Spleen (tissue), 11 donors: ENCODE measurements at regions not wholly inside any gene's neighbourhood (a gene's known extent, or its start where the extent isn't known, plus 50 kb on each side); places are given as distances from the start of the nearest gene placed in this dataset.

Experiments used
- DNase-seq: peaks from one replicate; pipeline ENCODE4 v3.0.0-alpha.2; 2020
- H3K27ac ChIP-seq, 8 donors: fragments of 200-600 bp; sonication (generic) in 7 of 8; 1 replicate in 4 of 8; 2 replicates in 4 of 8; pipeline versions ENCODE4 v1.5.0 to v1.8.0; 2016 to 2021; ENCODE audit warnings: inconsistent platforms in 4 of 8, mild to moderate bottlenecking in 4 of 8, moderate library complexity in 1 of 8
- H3K27me3 ChIP-seq, 7 donors: fragments of 200-600 bp; sonication (generic) in 6 of 7; replicated peaks in 1 of 7; 1 replicate in 4 of 7; 2 replicates in 3 of 7; pipeline versions ENCODE4 v1.5.0 to v1.8.0; 2016 to 2021; ENCODE audit warnings: inconsistent platforms in 3 of 7, mild to moderate bottlenecking in 1 of 7
- H3K36me3 ChIP-seq, 6 donors: fragments of 200-600 bp; sonication (generic) in 5 of 6; 1 replicate in 4 of 6; 2 replicates in 2 of 6; pipeline versions ENCODE4 v1.5.0 to v1.8.0; 2016 to 2021; ENCODE audit warnings: inconsistent platforms in 2 of 6
- H3K4me1 ChIP-seq, 6 donors: fragments of 200-600 bp; sonication (generic) in 5 of 6; 1 replicate in 3 of 6; 2 replicates in 3 of 6; pipeline versions ENCODE4 v1.5.0 to v1.8.0; 2016 to 2021; ENCODE audit warnings: inconsistent platforms in 3 of 6
- H3K4me3 ChIP-seq, 8 donors: fragments of 200-600 bp; sonication (generic) in 7 of 8; 1 replicate in 4 of 8; 2 replicates in 4 of 8; pipeline versions ENCODE4 v1.5.0 to v1.8.0; 2016 to 2021; ENCODE audit warnings: inconsistent platforms in 4 of 8, mild to moderate bottlenecking in 4 of 8, moderate library complexity in 2 of 8
- H3K9me3 ChIP-seq, 8 donors: fragments of 200-600 bp; sonication (generic) in 7 of 8; 1 replicate in 4 of 8; 2 replicates in 4 of 8; pipeline versions ENCODE4 v1.5.0 to v1.8.0; 2016 to 2021; ENCODE audit warnings: inconsistent platforms in 4 of 8
- POLR2A ChIP-seq, 3 donors: fragments of 450-650 bp; IDR thresholded peaks; one replicate each; pipeline ENCODE4 v1.5.1; 2017; ENCODE audit warnings: antibody characterized with exemption in 3 of 3, mild to moderate bottlenecking in 1 of 3
- POLR2AphosphoS5 ChIP-seq, 3 donors: sonication (generic); formaldehyde crosslinking; IDR thresholded peaks; one replicate each; pipeline ENCODE4 v1.5.1; 2017; ENCODE audit warnings: antibody characterized with exemption in 3 of 3
- whole genome bisulfite sequencing, 5 donors: extraction: QIAGEN DNeasy Blood & Tissue Kit in 3 of 5; methylation state at CpG; one replicate each; pipeline versions ENCODE4 v1.1.5 to v1.1.7; 2013 to 2018; 5-methylcytosine and 5-hydroxymethylcytosine counted together
- intact Hi-C: fragments of 100-400 bp; cut with DNase I; formaldehyde crosslinking; loops from one replicate; pipeline ENCODE4 v1.15.0; 2023; ENCODE audit warnings: low total_unique reads
- TF ChIP-seq, protein P1 (sequence below), 11 experiments: fragments of 200-600 bp in 7 of 11; fragments of 450-650 bp in 4 of 11; sonication (generic) in 4 of 11; IDR thresholded peaks in 8 of 11; conservative IDR thresholded peaks in 3 of 11; 1 replicate in 7 of 11; 2 replicates in 4 of 11; pipeline versions ENCODE4 v1.4.0 to v1.8.0; 2016 to 2021; ENCODE audit warnings: antibody characterized with exemption in 11 of 11, inconsistent platforms in 4 of 11, mild to moderate bottlenecking in 1 of 11
- donor health status: healthy with polysubstance abuse.
- donor health status: DM: no; HTN: no; CAD: no; lungs with moderate emphysema.
- donor health status: DM: no; HTN: no; CAD: no.
- donor health status: Bipolar disorder and iron deficiency.
- donor health status: healthy.
- donor health status: DM: no; HTN: no; CAD: no.
- donor health status: DM: yes; HTN: yes; CAD: no.

DNA sequence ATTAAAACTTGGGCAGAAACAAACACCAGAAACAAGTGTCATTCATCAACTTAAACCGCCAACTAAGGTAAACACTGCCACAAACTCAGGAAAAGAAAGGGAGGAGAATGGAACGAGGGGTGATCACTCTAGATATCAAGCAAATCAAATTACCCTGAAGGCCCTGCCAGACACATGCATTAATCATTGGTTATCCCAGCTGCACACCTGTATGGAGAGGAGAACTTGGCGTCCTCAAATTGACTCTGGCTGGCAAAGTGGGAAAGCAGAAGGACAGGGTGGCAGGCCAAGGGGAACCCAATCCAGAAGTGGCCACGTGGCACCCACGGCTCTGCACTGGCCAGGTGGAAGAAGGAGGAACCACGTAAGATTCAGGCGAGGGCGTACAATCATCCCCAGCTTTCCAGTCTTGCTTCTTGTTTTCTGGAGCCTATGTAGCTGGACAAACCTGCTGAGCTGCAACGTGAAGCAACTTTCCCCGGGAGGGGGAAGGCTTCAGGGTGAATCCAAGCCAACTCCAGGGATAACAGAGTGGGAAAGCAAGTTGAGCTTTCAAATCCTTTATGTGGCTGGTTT, 156.2 kb upstream of the JARID2 start:
- peak overlapping the region in 2 of 8 donors; percentile 69 to 85 for H3K27ac ChIP-seq

GRCh38 chr6:15090145-15090579, 155.7 kb upstream of the JARID2 start:
- H3K27me3 ChIP-seq: no peaks in the 10 kb centered on the region
- H3K4me1 ChIP-seq: peaks cover 0 to 55% (median 16%) of the 10 kb centered on the region in 6 donors
- peak overlapping the region in 2 of 8 donors; percentile 69 to 85 for H3K27ac ChIP-seq
- TF ChIP-seq POLR2A (IDR thresholded peaks at IDR 0.05) (no peak), POLR2AphosphoS5 (IDR thresholded peaks at IDR 0.05) (no peak)
- TF ChIP-seq, protein P1, sequence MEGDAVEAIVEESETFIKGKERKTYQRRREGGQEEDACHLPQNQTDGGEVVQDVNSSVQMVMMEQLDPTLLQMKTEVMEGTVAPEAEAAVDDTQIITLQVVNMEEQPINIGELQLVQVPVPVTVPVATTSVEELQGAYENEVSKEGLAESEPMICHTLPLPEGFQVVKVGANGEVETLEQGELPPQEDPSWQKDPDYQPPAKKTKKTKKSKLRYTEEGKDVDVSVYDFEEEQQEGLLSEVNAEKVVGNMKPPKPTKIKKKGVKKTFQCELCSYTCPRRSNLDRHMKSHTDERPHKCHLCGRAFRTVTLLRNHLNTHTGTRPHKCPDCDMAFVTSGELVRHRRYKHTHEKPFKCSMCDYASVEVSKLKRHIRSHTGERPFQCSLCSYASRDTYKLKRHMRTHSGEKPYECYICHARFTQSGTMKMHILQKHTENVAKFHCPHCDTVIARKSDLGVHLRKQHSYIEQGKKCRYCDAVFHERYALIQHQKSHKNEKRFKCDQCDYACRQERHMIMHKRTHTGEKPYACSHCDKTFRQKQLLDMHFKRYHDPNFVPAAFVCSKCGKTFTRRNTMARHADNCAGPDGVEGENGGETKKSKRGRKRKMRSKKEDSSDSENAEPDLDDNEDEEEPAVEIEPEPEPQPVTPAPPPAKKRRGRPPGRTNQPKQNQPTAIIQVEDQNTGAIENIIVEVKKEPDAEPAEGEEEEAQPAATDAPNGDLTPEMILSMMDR (IDR thresholded peaks at IDR 0.05 in 8 of 11, conservative IDR thresholded peaks at IDR 0.05 in 3 of 11): no peak
- intact Hi-C loops: no loop called here
- no peaks in the 10 kb centered on the region for H3K36me3 ChIP-seq
- H3K9me3 ChIP-seq: no peaks in the 10 kb centered on the region
- DNase-seq: no peak
- H3K4me3 ChIP-seq: no peak overlapping the region
- WGBS, 5 donors: 58 to 71% (median 63%) methylated on average over 7 of the region's 7 CpGs

More for the DNA sequence above, 156.2 kb upstream of the JARID2 start:
- intact Hi-C loops: no loop called here
- WGBS, 5 donors: 52 to 75% (median 72%) methylated on average over 10 of the region's 10 CpGs
- Histone ChIP-seq H3K4me1 (peaks cover 0 to 60% (median 16%) of the 10 kb centered on the region in 6 donors), H3K27me3 (no peaks in the 10 kb centered on the region), H3K9me3 (no peaks in the 10 kb centered on the region), H3K4me3 (no peak overlapping the region), H3K36me3 (no peaks in the 10 kb centered on the region)
- TF ChIP-seq POLR2A (IDR thresholded peaks at IDR 0.05) (no peak), POLR2AphosphoS5 (IDR thresholded peaks at IDR 0.05) (no peak)
- TF ChIP-seq, protein P1 (IDR thresholded peaks at IDR 0.05 in 8 of 11, conservative IDR thresholded peaks at IDR 0.05 in 3 of 11): no peak
- peak; percentile 81 for DNase-seq

DNA sequence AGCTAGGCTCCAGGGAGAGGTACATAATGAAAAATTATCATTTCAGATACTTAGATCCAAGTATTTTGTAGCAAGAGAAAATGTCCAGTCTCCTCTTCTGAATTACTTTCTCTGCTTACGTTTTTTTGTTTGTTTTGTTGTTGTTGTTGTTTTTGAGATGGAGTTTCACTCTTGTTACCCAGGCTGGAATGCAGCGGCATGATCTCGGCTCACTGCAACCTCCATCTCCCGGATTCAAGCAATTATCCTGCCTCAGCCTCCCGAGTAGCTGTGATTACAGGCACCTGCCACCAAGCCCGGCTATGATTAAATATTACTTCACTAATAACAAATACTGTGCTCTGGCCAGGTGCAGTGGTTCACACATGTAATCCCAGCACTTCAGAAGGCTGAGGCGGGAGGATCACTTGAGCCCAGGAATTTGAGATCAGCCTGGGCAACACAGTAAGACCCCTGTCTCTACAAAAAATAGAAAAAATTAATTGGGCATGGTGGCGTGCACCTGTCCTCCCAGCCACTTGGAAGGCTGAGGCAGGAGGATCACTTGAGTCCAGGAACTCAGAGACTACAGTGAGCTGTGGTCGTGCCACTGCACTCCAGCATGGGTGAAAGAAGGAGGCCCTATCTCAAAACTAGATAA, 155.0 kb upstream of the JARID2 start:
- intact Hi-C loops: no loop called here
- Histone ChIP-seq H3K27ac (peak overlapping the region in 5 of 8 donors; percentile 64 to 85 (median 69)), H3K9me3 (no peaks in the 10 kb centered on the region), H3K4me3 (no peak overlapping the region), H3K36me3 (no peaks in the 10 kb centered on the region), H3K4me1 (peaks cover 0 to 54% (median 16%) of the 10 kb centered on the region in 6 donors), H3K27me3 (no peaks in the 10 kb centered on the region)
- no peak for DNase-seq
- WGBS, 5 donors: 79 to 92% (median 83%) methylated on average over 9 of the region's 9 CpGs
- TF ChIP-seq POLR2AphosphoS5 (IDR thresholded peaks at IDR 0.05) (no peak), POLR2A (IDR thresholded peaks at IDR 0.05) (no peak)
- TF ChIP-seq, protein P1 (IDR thresholded peaks at IDR 0.05 in 8 of 11, conservative IDR thresholded peaks at IDR 0.05 in 3 of 11): no peak
